ENCODE measurements at regions not wholly inside any gene's neighbourhood (a gene's known extent, or its start where the extent isn't known, plus 50 kb on each side); places are given as distances from the start of the nearest gene placed in this dataset.

DNA sequence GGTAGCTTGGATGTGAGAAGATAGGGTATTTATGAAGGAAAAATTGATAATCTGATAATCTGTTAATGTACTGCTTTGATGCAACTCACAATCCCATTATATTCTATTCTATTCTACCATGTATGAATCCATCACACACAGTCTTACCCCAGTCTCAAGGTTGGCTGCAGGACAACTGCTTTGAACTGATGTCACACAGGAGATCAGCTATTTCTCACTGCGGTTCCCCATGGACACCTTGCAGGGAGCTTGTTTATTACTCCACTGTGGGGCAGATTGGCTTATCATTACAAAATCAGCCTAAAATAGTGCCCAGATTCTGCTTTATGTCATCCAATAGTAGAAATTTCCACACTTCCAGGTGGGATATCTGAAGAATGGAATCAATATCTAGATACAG lies 61.0 kb upstream of the HS3ST5 start:
- no peak for ATAC-seq

DNA sequence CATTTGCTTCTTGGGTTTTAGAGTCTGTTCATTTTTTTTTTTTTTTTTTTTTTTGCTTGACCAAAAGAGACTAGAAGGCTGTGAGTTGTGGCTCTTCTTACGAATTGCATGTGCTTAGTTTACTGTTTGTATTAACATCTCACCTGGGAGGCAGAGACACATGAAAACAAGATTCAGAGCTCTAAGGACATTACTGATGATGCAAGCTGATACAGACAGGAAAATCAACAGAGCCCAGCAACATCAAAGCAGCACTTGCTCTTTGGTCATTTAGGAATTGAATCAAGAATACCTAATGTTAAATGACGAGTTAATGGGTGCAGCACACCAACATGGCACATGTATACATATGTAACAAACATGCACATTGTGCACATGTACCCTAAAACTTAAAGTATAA lies 55.7 kb upstream of the HS3ST5 start:
- no peak for ATAC-seq

Data from esophagus mucosa (tissue), 1 donor.